Hepatocyte (in vitro differentiated cells): ENCODE measurements at regions not wholly inside any gene's neighbourhood (a gene's known extent, or its start where the extent isn't known, plus 50 kb on each side); places are given as distances from the start of the nearest gene placed in this dataset.

ENCODE experiments used
- CTCF ChIP-seq: fragments of 200-600 bp; sonication (generic); IDR thresholded peaks from 2 replicates; pipeline ENCODE4 v1.5.1; 2016; ENCODE audit warnings: antibody characterized with exemption, mild to moderate bottlenecking; ENCODE audit not compliant: poor library complexity
- EZH2 ChIP-seq: fragments of 200-600 bp; sonication (generic); IDR thresholded peaks from 2 replicates; pipeline ENCODE4 v1.6.1; 2016; ENCODE audit warnings: antibody characterized with exemption, mild to moderate bottlenecking, borderline replicate concordance
- EZH2phosphoT487 ChIP-seq: fragments of 200-600 bp; sonication (generic); IDR thresholded peaks from one replicate; pipeline ENCODE4 v1.6.1; 2018; ENCODE audit warnings: antibody characterized with exemption, mild to moderate bottlenecking, low read depth, moderate library complexity; ENCODE audit not compliant: unreplicated experiment, severe bottlenecking

- TF ChIP-seq CTCF (no peak), EZH2 (no peak), EZH2phosphoT487 (no peak)
These were observed 151.6 kb upstream of the XYLT1 start for GRCh38 chr16:17622366-17622765.
